ENCODE measurements at regions not wholly inside any gene's neighbourhood (a gene's known extent, or its start where the extent isn't known, plus 50 kb on each side); places are given as distances from the start of the nearest gene placed in this dataset.
"Not testable (repeated sequence)": the region's sequence is repeated elsewhere in the genome, so short reads cannot be mapped to it uniquely, and the experiment has no call there.

GRCh38 chr7:91398341-91398740, 134.1 kb downstream of the FZD1 start:
- no peak for DNase-seq (ENCODE audit: low read depth in 2 of 2)

GRCh38 chr7:91405092-91405788, 141.0 kb downstream of the FZD1 start:
- no peak for DNase-seq (ENCODE audit: low read depth in 2 of 2)

- DNase-seq (ENCODE audit: low read depth in 2 of 2) = not testable (repeated sequence)
These were observed 141.6 kb downstream of the FZD1 start for GRCh38 chr7:91405873-91406272.

GRCh38 chr7:91407942-91408341, 143.7 kb downstream of the FZD1 start:
- DNase-seq (ENCODE audit: low read depth in 2 of 2) = no peak

- DNase-seq (ENCODE audit: low read depth in 2 of 2) = no peak
These were observed 144.3 kb downstream of the FZD1 start for GRCh38 chr7:91408388-91409154.

DNA sequence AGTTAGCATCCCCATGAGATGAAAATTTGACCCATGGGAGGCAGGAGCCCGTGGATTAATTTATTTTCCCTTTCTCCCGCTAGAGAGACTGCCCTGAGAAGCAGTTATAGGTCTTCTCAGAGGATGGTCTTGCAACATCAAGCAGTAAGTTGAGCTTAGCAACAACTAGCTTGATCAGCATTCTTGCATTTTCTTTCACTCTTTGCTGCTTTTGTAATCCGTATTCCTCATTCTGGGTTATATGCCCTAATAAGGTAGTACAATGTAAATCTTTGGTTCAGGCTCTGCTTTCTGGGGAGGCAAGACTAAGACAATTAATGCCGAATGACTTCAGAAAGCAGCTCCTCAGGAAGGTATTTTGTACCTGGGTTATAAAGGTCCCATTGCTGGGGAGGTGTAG, 146.8 kb downstream of the FZD1 start:
- no peak for DNase-seq (ENCODE audit: low read depth in 2 of 2)

- no peak for DNase-seq (ENCODE audit: low read depth in 2 of 2)
These were observed 148.1 kb downstream of the FZD1 start for GRCh38 chr7:91412298-91412697.

DNA sequence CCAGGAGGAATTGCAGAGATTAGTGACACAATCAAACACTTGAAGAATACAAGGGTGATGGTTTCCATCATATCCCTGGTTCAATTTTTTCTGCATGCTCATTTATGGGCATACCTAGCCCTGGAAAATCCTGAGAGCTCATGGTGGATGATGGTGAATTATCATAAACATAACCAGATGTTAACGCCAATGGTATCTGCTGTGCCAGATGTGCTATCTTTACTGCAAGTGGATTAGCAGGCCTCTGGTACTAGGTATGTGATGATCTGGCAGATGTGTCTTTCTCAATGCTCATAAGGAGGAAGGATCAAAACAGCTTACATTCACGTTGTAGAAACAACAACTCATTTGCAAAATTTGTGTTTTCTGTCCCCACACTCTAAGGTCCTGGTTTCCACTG, 150.5 kb downstream of the FZD1 start:
- no peak for DNase-seq (ENCODE audit: low read depth in 2 of 2)

DNA sequence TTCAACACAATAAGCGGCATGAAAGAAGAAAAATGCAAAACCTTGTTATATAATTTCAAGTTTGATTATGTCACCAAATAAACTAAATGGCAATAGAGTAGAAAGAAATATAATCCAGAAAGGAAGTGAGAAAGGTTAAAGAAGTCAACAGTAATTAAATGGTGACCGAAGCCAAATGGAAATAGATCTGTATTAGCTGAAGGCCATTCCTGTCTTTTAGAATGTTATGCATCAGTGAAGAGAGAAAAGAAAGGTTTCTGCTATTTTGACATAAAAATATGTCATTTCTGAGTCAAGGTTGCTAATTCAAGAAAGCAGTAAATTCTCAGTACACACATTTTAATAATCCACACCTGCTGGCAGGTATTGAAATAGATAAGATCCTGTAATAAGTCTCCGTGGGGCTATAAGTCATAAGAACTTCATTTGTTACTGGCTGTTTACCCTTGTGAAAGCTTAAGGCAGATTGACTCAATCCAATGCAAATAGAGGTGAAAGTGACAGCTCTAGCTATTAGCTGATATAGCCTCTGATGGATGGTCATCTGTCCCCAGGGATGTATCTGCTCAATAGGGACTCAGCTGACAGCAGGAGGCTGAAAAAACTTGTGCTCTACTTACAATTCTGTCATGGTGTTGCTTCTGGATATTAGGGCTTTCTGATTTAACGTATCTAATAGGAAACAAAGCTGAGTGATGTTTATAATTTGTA, 152.1 kb downstream of the FZD1 start:
- DNase-seq (ENCODE audit: low read depth in 2 of 2) = no peak

GRCh38 chr7:91420606-91421005, 156.4 kb downstream of the FZD1 start:
- no peak for DNase-seq (ENCODE audit: low read depth in 2 of 2)

DNA sequence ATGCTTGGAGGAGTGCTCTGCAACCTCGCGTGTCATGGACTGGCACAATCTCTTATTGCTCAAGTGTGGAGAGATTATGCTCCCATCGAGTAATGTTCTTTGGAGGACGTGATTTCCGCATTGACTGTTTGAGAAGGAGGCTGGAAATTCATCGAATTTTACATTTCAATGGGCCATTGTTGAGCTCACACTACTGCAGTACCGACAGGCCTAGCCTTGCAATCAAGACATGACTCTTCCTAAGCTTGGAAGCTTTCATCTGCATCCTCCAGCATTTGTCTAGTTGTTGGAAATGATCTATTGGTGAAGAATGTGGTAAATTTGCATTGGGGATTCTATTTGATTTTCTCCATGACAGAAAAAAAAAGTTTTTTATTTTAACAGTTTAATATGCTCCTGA, 156.8 kb downstream of the FZD1 start:
- DNase-seq (ENCODE audit: low read depth in 2 of 2) = no peak

GRCh38 chr7:91424371-91424770, 160.1 kb downstream of the FZD1 start:
- DNase-seq (ENCODE audit: low read depth in 2 of 2) = no peak

GRCh38 chr7:91425149-91425548, 160.9 kb downstream of the FZD1 start:
- no peak for DNase-seq (ENCODE audit: low read depth in 2 of 2)

- no peak for DNase-seq (ENCODE audit: low read depth in 2 of 2)
These were observed 162.8 kb downstream of the FZD1 start for GRCh38 chr7:91427051-91427450.

DNA sequence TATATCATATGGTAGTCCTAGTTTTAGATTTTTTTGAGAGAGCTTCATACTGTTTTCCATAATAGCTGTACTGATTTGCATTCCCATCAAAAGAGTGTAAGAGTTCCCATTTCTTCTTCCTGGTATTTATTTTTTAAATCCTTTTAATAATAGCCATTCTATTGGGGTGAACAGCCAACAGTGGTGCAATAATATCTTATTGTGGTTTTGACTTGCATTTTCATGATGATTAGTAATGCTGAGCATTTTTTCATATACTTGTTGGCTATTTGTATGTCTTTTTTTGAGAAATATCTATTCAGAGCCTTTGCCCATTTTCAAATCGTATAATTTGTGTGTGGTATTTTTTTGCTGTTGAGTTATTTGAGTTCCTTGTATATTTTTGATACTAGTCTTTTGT, 167.4 kb downstream of the FZD1 start:
- peak in 1 of 2 experiments; percentile 17 for DNase-seq (ENCODE audit: low read depth in 2 of 2)

- DNase-seq (ENCODE audit: low read depth in 2 of 2) = peak; percentile 74
These were observed 170.6 kb downstream of the FZD1 start for GRCh38 chr7:91434836-91435235.

DNA sequence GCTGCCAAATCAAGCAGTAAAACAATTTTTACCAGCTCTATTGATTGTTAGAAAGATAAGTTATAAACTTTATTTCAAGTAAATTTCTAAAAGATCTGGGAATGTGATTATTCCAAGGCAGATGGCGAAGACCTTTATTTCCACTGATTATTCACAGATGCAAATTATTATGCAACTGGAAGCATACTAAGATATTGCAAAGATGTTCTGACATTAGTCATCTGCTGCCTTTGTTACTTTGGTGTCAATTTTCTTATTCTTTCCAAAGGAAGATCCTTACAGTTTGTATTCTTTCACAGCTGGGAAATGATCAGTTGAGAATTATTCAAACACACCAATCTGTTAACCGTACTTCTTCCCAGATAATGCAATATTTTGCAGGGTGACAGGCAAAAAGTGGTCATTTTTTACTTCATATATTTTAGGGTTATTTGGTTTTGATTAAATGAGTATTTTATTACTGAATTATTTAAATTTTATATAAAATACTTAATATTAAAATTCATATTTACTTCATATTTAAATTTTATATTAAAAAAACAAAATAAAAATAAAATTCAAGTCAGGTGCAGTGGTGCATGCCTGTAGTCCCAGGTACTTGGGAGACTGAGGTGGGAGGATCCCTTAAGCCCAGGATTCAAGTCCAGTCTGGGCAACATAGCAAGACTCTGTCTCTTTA, 171.3 kb downstream of the FZD1 start:
- DNase-seq (ENCODE audit: low read depth in 2 of 2) = peak; percentile 44 to 56

DNA sequence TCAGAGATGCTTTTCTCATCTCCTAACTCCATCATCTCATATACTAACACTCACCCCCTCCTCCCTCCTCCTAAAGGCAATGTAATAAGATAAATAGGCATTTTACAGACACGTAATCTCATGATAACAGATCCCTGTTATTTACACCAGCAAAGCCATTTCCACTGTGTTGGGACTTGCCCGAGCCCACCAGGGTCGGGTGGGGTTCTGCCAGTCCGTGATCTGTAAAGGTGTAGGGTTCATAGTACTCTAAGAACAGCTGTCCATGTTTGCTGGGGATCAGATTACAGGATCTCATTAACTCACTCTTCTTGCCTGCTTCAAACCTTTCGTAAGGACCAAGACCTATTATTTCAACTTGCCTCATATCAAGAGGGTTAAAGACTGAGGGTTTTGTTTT, 172.4 kb downstream of the FZD1 start:
- DNase-seq (ENCODE audit: low read depth in 2 of 2) = no peak

DNA sequence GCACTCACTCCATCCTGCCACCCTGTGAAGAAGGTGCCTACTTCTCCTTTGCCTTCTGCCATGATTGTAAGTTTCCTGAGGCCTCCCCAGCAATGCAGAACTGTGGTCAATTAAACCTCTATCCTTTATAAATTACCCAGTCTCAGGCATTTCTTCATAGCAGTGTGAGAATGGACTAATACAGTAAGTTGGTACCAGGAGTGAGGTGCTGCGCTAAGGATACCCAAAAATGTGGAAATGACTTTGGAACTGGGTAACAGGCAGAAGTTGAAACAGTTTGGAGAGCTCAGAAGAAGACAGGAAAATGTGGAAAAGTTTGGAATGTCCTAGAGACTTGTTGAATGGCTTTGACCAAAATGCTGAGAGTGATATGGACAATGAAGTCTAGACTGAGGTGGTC, 176.0 kb downstream of the FZD1 start:
- not testable (repeated sequence) for DNase-seq (ENCODE audit: low read depth in 2 of 2)

DNA sequence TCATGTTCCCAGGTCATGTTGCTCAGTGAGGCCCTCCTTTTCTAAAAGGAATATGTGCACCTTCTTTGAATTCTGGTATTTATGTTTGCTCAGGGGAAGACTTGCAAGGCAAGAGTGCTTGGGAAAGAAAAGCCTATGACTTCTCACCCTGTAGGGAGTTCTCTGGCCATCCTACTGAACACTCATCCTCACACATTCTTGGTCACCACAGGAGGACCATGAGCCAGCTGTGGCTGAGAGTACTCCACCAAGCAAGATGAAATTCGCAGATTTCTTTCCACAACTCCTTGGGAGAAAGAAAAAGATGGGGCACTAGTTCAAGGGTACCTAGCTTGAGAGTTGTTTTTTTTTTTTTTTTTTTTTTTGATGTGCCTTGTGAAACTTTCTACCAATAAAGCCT, 179.6 kb downstream of the FZD1 start:
- DNase-seq (ENCODE audit: low read depth in 2 of 2) = no peak

DNA sequence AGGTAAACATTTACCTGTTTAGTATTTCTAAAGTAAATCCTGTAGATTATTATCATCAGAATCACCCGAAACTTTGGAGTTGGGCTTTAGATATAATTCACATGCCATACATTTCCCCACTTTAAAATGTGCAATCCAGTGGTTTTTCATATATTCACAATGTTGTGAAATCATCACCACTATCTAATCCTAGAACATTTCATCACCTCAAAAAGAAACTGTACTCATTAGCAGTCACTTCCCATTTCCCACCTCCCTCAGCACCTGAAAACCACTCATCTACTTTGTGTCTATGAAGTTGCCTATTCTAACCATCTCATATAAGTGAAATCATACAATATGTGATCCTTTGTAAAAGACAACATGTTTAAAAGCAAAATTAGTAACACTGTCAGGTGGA, 182.6 kb downstream of the FZD1 start:
- DNase-seq (ENCODE audit: low read depth in 2 of 2) = no peak

DNA sequence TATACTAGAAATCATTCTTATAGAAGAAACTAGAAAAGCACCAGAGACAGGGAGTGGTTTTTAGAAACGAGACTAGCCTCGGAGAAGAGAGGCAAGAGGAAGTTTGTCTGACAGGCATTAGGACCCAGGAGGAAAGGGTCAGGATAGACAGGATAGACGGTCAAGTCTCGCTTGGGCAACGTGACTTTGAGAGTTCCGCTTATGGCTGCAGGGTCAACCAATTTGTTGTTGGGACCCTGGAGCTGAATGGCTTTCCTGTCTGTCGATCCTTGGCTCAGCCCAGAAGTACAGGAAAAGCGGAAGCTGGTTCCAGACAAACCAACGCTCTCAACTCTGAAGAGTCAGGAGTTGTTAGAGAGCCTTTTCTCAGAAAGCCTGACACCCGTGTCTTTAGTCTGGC, 191.2 kb downstream of the FZD1 start:
- DNase-seq (ENCODE audit: low read depth in 2 of 2) = no peak
